Gastroesophageal sphincter (tissue), 3 donors: ENCODE measurements at regions not wholly inside any gene's neighbourhood (a gene's known extent, or its start where the extent isn't known, plus 50 kb on each side); places are given as distances from the start of the nearest gene placed in this dataset.

ENCODE experiments used
- POLR2A ChIP-seq, 2 donors: fragments of 450-650 bp; IDR thresholded peaks; one replicate each; pipeline ENCODE4 v1.6.1; 2017; ENCODE audit warnings: antibody characterized with exemption in 2 of 2, mild to moderate bottlenecking in 2 of 2, moderate library complexity in 1 of 2
- POLR2AphosphoS5 ChIP-seq: sonication (generic); formaldehyde crosslinking; IDR thresholded peaks from one replicate; pipeline ENCODE4 v1.6.1; 2017; ENCODE audit warnings: antibody characterized with exemption
- TF ChIP-seq, protein P1 (sequence below), 4 experiments: fragments of 200-600 bp in 2 of 4; fragments of 450-650 bp in 2 of 4; sonication (generic) in 1 of 4; IDR thresholded peaks; one replicate each; pipeline ENCODE4 v1.5.1; 2017 to 2019; ENCODE audit warnings: antibody characterized with exemption in 4 of 4, mild to moderate bottlenecking in 2 of 4, moderate library complexity in 2 of 4

DNA sequence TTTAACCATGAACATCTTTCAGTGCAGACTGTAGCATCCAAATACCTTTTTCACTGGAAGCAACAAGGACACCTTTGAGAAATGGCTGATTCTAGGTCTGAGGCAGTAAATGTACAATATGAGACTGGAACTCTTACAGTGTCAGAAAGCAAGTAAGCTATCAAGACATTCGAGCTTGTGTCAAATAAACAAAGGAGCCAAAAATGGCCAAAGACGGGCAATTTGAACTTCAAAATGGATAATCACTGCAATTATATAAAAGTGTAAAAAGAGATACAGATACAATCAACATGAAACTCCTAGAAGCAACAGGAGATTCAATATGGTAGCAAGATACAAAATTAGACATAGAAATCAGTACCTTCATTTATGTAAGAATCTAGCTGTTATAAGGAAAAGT is 138.5 kb upstream of the CCDC54 start:
- no peak for TF ChIP-seq POLR2AphosphoS5
- TF ChIP-seq, protein P1, sequence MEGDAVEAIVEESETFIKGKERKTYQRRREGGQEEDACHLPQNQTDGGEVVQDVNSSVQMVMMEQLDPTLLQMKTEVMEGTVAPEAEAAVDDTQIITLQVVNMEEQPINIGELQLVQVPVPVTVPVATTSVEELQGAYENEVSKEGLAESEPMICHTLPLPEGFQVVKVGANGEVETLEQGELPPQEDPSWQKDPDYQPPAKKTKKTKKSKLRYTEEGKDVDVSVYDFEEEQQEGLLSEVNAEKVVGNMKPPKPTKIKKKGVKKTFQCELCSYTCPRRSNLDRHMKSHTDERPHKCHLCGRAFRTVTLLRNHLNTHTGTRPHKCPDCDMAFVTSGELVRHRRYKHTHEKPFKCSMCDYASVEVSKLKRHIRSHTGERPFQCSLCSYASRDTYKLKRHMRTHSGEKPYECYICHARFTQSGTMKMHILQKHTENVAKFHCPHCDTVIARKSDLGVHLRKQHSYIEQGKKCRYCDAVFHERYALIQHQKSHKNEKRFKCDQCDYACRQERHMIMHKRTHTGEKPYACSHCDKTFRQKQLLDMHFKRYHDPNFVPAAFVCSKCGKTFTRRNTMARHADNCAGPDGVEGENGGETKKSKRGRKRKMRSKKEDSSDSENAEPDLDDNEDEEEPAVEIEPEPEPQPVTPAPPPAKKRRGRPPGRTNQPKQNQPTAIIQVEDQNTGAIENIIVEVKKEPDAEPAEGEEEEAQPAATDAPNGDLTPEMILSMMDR (IDR thresholded peaks at IDR 0.05) = no peak
- TF ChIP-seq POLR2A (IDR thresholded peaks at IDR 0.05) = no peak
